Fibroblast of mammary gland (primary cell): ENCODE measurements at regions not wholly inside any gene's neighbourhood (a gene's known extent, or its start where the extent isn't known, plus 50 kb on each side); places are given as distances from the start of the nearest gene placed in this dataset.

ENCODE experiments used
- DNase-seq: peaks from one replicate; pipeline ENCODE4 v3.0.0-alpha.2; 2010; ENCODE audit warnings: low read depth
- H3K4me3 ChIP-seq: 2 replicates; pipeline ENCODE4 v1.5.1; 2011; ENCODE audit warnings: low read depth, mild to moderate bottlenecking, low read length, moderate library complexity; ENCODE audit not compliant: control insufficient read depth
- TF ChIP-seq, protein P1 (sequence below): conservative IDR thresholded peaks from 2 replicates; pipeline ENCODE4 v1.5.1; 2011; ENCODE audit warnings: low read depth, low read length, inconsistent platforms; ENCODE audit not compliant: control insufficient read depth, insufficient read depth

- TF ChIP-seq, protein P1, sequence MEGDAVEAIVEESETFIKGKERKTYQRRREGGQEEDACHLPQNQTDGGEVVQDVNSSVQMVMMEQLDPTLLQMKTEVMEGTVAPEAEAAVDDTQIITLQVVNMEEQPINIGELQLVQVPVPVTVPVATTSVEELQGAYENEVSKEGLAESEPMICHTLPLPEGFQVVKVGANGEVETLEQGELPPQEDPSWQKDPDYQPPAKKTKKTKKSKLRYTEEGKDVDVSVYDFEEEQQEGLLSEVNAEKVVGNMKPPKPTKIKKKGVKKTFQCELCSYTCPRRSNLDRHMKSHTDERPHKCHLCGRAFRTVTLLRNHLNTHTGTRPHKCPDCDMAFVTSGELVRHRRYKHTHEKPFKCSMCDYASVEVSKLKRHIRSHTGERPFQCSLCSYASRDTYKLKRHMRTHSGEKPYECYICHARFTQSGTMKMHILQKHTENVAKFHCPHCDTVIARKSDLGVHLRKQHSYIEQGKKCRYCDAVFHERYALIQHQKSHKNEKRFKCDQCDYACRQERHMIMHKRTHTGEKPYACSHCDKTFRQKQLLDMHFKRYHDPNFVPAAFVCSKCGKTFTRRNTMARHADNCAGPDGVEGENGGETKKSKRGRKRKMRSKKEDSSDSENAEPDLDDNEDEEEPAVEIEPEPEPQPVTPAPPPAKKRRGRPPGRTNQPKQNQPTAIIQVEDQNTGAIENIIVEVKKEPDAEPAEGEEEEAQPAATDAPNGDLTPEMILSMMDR: no peak
- DNase-seq: no peak
- no peak overlapping the region for H3K4me3 ChIP-seq
These were observed 519.3 kb upstream of the CADM2 start for GRCh38 chr3:84439476-84439875.

- no peak for DNase-seq
- H3K4me3 ChIP-seq: no peak overlapping the region
- TF ChIP-seq, protein P1: no peak
These were observed 518.5 kb upstream of the CADM2 start for GRCh38 chr3:84440291-84440690.

- DNase-seq: no peak
- no peak overlapping the region for H3K4me3 ChIP-seq
- TF ChIP-seq, protein P1: no peak
These were observed 516.3 kb upstream of the CADM2 start for GRCh38 chr3:84442533-84442932.

DNA sequence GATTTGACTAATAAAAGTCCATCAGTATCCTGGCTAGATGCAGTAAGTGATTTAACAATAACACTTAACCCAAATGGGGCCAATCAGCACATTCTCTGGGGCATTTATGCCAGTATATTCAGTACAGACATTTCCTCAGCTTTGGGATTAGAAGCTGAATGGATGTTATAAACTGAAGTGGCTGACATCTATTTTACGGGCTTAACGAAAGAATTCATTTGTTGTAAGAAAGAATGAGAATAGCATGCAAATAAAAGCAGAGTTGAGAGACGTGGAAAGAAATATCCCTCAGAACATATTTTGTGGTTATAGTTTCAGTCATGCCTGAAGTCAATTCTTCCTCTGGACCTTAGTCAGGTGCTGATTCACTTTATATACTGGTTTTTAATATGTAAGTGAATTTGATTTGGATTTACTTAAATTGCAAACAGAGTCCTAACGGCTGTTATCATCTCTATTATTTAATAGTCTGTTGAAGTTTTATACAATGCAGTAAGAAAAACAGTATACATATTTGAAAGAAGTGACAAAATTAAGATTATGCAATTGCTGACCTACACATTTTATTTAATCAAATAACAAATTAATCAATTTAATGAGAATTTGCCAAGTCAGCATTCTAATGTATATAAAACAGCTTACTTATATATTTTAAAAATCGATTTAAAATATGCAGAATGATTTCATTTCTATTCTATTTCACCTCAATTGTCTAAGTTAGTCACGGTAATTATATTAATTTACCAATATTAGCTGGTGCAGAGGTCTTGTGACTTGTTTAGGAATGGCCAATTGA, 513.9 kb upstream of the CADM2 start:
- no peak overlapping the region for H3K4me3 ChIP-seq
- no peak for DNase-seq
- TF ChIP-seq, protein P1: no peak

DNA sequence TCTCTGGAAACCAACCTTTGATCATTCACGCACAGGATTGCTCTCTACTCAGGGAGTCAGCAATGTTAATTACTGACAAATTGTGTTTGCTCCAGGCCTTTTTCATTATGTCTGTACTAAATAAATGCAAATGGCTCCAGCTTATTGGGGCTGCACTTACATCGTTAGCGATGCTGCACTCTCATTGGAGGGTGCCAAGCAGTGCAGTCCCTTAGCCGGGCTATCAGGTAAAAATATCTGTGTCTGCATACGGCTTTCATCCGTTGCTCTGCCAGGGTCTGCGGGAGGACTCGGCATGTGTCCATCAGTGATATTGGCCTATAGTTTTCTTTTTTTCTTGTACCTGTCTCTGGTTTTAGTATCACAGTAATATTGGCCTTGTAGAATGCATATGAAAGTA, 471.5 kb upstream of the CADM2 start:
- DNase-seq: no peak
- TF ChIP-seq, protein P1: no peak
- H3K4me3 ChIP-seq: no peak overlapping the region

- no peak for DNase-seq
- TF ChIP-seq, protein P1: no peak
These were observed 454.0 kb upstream of the CADM2 start for GRCh38 chr3:84504761-84505160.

More at GRCh38 chr3:84504761-84505160, 454.0 kb upstream of the CADM2 start:
- H3K4me3 ChIP-seq: no peak overlapping the region
